OCI-LY1 (cell line): ENCODE measurements at regions not wholly inside any gene's neighbourhood (a gene's known extent, or its start where the extent isn't known, plus 50 kb on each side); places are given as distances from the start of the nearest gene placed in this dataset.

Experiments used
- EZH2 ChIP-seq: fragments of 200-600 bp; sonication (generic), shearing (Covaris generic); IDR thresholded peaks from 2 replicates; pipeline ENCODE4 v1.8.0; 2017; ENCODE audit warnings: borderline replicate concordance, mixed run types, mild to moderate bottlenecking, antibody characterized with exemption, low read length, moderate library complexity, mixed read lengths
- TF ChIP-seq, protein P1 (sequence below): fragments of 200-600 bp; sonication (generic), shearing (Covaris generic); IDR thresholded peaks from 2 replicates; pipeline ENCODE4 v1.5.1; 2017; ENCODE audit warnings: mild to moderate bottlenecking, antibody characterized with exemption, low read length, moderate library complexity, mixed read lengths

- TF ChIP-seq, protein P1, sequence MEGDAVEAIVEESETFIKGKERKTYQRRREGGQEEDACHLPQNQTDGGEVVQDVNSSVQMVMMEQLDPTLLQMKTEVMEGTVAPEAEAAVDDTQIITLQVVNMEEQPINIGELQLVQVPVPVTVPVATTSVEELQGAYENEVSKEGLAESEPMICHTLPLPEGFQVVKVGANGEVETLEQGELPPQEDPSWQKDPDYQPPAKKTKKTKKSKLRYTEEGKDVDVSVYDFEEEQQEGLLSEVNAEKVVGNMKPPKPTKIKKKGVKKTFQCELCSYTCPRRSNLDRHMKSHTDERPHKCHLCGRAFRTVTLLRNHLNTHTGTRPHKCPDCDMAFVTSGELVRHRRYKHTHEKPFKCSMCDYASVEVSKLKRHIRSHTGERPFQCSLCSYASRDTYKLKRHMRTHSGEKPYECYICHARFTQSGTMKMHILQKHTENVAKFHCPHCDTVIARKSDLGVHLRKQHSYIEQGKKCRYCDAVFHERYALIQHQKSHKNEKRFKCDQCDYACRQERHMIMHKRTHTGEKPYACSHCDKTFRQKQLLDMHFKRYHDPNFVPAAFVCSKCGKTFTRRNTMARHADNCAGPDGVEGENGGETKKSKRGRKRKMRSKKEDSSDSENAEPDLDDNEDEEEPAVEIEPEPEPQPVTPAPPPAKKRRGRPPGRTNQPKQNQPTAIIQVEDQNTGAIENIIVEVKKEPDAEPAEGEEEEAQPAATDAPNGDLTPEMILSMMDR: no peak
- TF ChIP-seq EZH2: no peak
Measured at GRCh38 chr2:122583159-122583917, 827.9 kb downstream of the TSN start.
